ENCODE measurements at regions not wholly inside any gene's neighbourhood (a gene's known extent, or its start where the extent isn't known, plus 50 kb on each side); places are given as distances from the start of the nearest gene placed in this dataset.
"Not testable (repeated sequence)": the region's sequence is repeated elsewhere in the genome, so short reads cannot be mapped to it uniquely, and the experiment has no call there.

- TF ChIP-seq, protein P1, sequence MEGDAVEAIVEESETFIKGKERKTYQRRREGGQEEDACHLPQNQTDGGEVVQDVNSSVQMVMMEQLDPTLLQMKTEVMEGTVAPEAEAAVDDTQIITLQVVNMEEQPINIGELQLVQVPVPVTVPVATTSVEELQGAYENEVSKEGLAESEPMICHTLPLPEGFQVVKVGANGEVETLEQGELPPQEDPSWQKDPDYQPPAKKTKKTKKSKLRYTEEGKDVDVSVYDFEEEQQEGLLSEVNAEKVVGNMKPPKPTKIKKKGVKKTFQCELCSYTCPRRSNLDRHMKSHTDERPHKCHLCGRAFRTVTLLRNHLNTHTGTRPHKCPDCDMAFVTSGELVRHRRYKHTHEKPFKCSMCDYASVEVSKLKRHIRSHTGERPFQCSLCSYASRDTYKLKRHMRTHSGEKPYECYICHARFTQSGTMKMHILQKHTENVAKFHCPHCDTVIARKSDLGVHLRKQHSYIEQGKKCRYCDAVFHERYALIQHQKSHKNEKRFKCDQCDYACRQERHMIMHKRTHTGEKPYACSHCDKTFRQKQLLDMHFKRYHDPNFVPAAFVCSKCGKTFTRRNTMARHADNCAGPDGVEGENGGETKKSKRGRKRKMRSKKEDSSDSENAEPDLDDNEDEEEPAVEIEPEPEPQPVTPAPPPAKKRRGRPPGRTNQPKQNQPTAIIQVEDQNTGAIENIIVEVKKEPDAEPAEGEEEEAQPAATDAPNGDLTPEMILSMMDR (IDR thresholded peaks at IDR 0.05): not testable (repeated sequence)
- TF ChIP-seq POLR2A, POLR2AphosphoS5, EP300 (IDR thresholded peaks at IDR 0.05): not testable (repeated sequence)
Observed at GRCh38 chrX:153251952-153252351, 69.6 kb downstream of the PNMA6F start.
